ENCODE measurements at regions not wholly inside any gene's neighbourhood (a gene's known extent, or its start where the extent isn't known, plus 50 kb on each side); places are given as distances from the start of the nearest gene placed in this dataset.

- TF ChIP-seq EP300 (IDR thresholded peaks at IDR 0.05; ENCODE audit: borderline replicate concordance in 1 of 2, low read depth in 2 of 2, low read length in 2 of 2): no peak
- no peak for TF ChIP-seq CBX5 (IDR thresholded peaks at IDR 0.05; ENCODE audit: low read depth, low read length)
- no peak for TF ChIP-seq CHD2 (IDR thresholded peaks at IDR 0.05; ENCODE audit: low read length)
- no peak for TF ChIP-seq CEBPB (IDR thresholded peaks at IDR 0.05; ENCODE audit: low read depth, low read length)
- no peak for TF ChIP-seq NANOG (IDR thresholded peaks at IDR 0.05; ENCODE audit: insufficient read depth, low read depth, low read length, poor library complexity, severe bottlenecking)
- no peak for TF ChIP-seq BCL11A (IDR thresholded peaks at IDR 0.05; ENCODE audit: low read depth in 2 of 2, low read length in 2 of 2)
- no peak for TF ChIP-seq CTBP2 (IDR thresholded peaks at IDR 0.05; ENCODE audit: borderline replicate concordance, insufficient read depth, insufficient read length, low read length)
- TF ChIP-seq POU5F1 (IDR thresholded peaks at IDR 0.05; ENCODE audit: low read depth, low read length): no peak
- no peak for TF ChIP-seq CREB1 (IDR thresholded peaks at IDR 0.05)
- TF ChIP-seq TAF1 (IDR thresholded peaks at IDR 0.05; ENCODE audit: low read depth, low read length): no peak
- TF ChIP-seq BACH1 (IDR thresholded peaks at IDR 0.05; ENCODE audit: low read length): no peak
- Histone ChIP-seq H2BK15ac (ENCODE audit: low read length) (no peak overlapping the region), H3K4me2 (ENCODE audit: insufficient read depth in 1 of 2, low read depth in 2 of 2, low read length in 2 of 2) (no peak overlapping the region), H3K9ac (replicated peaks in 1 of 4; ENCODE audit: extremely low read depth in 1 of 4, low read depth in 3 of 4, low read length in 3 of 4) (no peak overlapping the region), H3K23me2 (ENCODE audit: low read depth, low read length) (no peaks in the 10 kb centered on the region), H4K91ac (replicated peaks; ENCODE audit: insufficient read length, low read length) (no peak overlapping the region), H4K20me1 (replicated peaks in 1 of 2; ENCODE audit: control insufficient read depth in 1 of 2, insufficient read depth in 2 of 2, low read length in 2 of 2) (no peaks in the 10 kb centered on the region), H3K4ac (replicated peaks; ENCODE audit: insufficient read length, low read depth, low read length) (no peak overlapping the region), H4K5ac (ENCODE audit: insufficient read length, low read depth, low read length) (no peak overlapping the region), H4K8ac (ENCODE audit: extremely low read depth, insufficient read depth, low read length) (no peak overlapping the region), H3K18ac (ENCODE audit: extremely low read depth, low read length) (no peak overlapping the region), H3K4me1 (replicated peaks in 1 of 4; ENCODE audit: control insufficient read depth in 3 of 4, insufficient read depth in 4 of 4, low read length in 3 of 4) (no peaks in the 10 kb centered on the region), H2BK12ac (ENCODE audit: low read depth, low read length) (no peak overlapping the region), H3K14ac (ENCODE audit: insufficient read length) (no peak overlapping the region), H2BK5ac (ENCODE audit: low read depth, low read length) (no peak overlapping the region), H2AFZ (ENCODE audit: low read length) (no peak overlapping the region), H2BK120ac (replicated peaks; ENCODE audit: low read depth, low read length) (no peak overlapping the region), H3K27me3 (replicated peaks in 1 of 4; ENCODE audit: control insufficient read depth in 3 of 4, extremely low read depth in 1 of 4, insufficient read depth in 3 of 4, low read length in 3 of 4) (peaks cover 5 to 14% (median 9%) of the 10 kb centered on the region in 4 experiments; a peak in 6 of 7 replicates), H3K23ac (ENCODE audit: insufficient read length) (no peak overlapping the region), H2AK5ac (ENCODE audit: low read depth, low read length) (no peak overlapping the region), H3K27ac (ENCODE audit: low read depth, low read length) (no peak overlapping the region), H3K9me3 (ENCODE audit: insufficient read depth in 2 of 2, low read depth in 1 of 2, low read length in 1 of 2) (no peaks in the 10 kb centered on the region), H3K79me1 (ENCODE audit: low read depth, low read length) (no peaks in the 10 kb centered on the region), H3K4me3 (ENCODE audit: extremely low read depth in 1 of 4, insufficient read depth in 2 of 4, low read depth in 3 of 4, low read length in 4 of 4) (no peak overlapping the region), H3K36me3 (ENCODE audit: control insufficient read depth in 2 of 4, insufficient read depth in 4 of 4, low read length in 3 of 4) (no peaks in the 10 kb centered on the region), H2BK20ac (ENCODE audit: low read length) (no peak overlapping the region), H3K56ac (replicated peaks; ENCODE audit: insufficient read length, low read depth, low read length) (no peak overlapping the region), H3K79me2 (ENCODE audit: control insufficient read depth in 1 of 2, insufficient read depth in 2 of 2, low read length in 2 of 2) (no peaks in the 10 kb centered on the region)
- 91% methylated on average over 1 of the region's 1 CpG; no CpG with 5 or more reads in 1 of the 2 experiments for WGBS, 2 experiments (ENCODE audit: extremely low coverage in 1 of 2, insufficient coverage in 1 of 2, insufficient read length in 1 of 2, insufficient replicate concordance in 2 of 2, low coverage in 1 of 2, low lambda C conversion rate in 2 of 2, missing lambda C conversion rate in 1 of 2)
- POLR2A ChIA-PET (ENCODE audit: partially characterized antibody): no interaction called here
- CTCF ChIA-PET (ENCODE audit: partially characterized antibody): interaction anchor here (0.9 to 1.9 kb wide), 5 partner anchors 8 to 339 kb away, joined by 3 to 5 read pairs (median 4); no protein-coding TSS in a partner anchor
- no peak for FAIRE-seq
- DNase-seq (ENCODE audit: low read depth in 1 of 2, low spot score in 2 of 2): no peak
Observed at GRCh38 chr1:90826834-90827233, 109.7 kb upstream of the BARHL2 start.

Measured in H1 (cell line).